Fibroblast of upper back skin (primary cell): ENCODE measurements at regions not wholly inside any gene's neighbourhood (a gene's known extent, or its start where the extent isn't known, plus 50 kb on each side); places are given as distances from the start of the nearest gene placed in this dataset.
"Not testable (repeated sequence)": the region's sequence is repeated elsewhere in the genome, so short reads cannot be mapped to it uniquely, and the experiment has no call there.

Source experiments
- DNase-seq: peaks from one replicate; pipeline ENCODE4 v3.0.0-alpha.2; 2013

DNA sequence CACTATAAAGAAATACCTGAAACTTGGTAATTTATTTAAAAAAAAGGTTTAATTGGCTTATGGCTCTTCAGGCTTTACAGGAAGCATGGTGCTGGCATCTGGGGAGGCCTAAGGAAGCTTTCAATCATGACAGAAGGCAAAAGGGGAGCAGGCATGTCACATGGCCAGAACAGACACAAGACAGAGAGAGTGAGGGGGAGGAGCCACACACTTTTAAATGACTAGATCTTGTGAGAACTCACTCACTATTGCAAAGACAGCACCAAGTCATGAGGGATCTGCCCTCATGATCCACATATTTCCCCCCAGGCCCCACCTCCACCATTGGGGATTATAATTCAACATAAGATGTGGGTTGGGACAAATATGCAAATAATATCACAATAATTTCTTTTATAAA, 355.6 kb downstream of the DAD1 start:
- DNase-seq: no peak

- no peak for DNase-seq
Measured at GRCh38 chr14:22232933-22233332, 356.1 kb downstream of the DAD1 start.

GRCh38 chr14:22232486-22232885, 356.5 kb downstream of the DAD1 start:
- DNase-seq: no peak

DNA sequence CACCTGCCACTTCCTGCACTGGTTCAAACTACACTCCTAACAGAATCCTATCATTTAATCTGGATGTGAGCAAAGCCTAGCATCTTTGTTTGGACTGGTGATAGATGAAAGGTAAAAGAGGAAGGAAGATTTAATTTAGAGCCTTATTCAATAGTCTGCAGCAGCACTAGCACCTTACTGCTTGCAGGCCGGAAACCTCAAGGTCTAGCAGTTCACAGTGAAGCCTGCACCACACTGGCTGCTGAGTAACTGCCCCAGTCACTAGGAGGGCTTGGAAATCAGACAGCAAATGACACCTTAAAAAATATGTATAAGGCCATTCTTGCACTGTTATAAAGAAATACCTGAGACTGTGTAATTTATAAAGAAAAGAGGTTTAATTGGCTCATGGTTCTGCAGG, 358.0 kb downstream of the DAD1 start:
- DNase-seq: no peak

DNA sequence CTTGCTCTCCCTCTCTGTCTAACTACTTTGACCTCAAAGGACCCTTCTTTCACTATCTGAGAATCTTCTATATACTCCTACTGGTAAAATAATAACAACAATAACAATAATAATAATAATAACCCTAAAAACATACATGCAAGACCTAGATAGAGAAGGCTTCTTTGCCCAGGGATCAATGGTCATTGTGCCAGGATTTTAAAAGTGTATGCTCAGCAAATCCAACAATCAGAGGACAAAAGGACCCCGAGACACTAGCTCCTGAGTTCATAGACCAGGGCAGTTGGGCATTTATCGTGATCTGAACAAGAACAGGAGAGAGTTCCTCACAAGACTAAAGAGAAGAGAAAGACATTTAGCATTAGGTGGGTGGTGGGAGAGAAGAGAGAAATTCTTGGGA, 358.5 kb downstream of the DAD1 start:
- DNase-seq: no peak

DNA sequence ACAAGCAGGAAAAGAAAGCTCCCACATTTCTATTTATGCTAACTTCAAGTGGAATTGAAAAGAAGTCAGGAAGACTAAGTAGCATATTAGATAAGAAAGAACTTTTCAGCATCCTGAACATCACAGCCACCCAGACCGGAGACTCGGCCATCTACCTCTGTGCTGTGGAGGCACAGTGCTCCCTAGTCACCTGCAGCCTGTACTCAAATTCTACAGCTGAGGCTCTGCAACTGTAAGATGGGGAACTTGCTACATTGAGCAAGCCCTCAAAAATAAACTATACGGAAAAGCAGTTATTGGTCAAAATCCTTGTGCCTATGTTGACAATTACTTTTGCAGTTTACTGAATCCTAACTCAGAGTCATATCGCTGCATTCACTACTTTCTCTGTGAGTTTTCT, 361.9 kb downstream of the DAD1 start:
- no peak for DNase-seq

- peak; percentile 64 for DNase-seq
Measured at GRCh38 chr14:22226381-22226780, 362.6 kb downstream of the DAD1 start.

- DNase-seq: peak; percentile 85
Measured at GRCh38 chr14:22225516-22226140, 363.4 kb downstream of the DAD1 start.

DNA sequence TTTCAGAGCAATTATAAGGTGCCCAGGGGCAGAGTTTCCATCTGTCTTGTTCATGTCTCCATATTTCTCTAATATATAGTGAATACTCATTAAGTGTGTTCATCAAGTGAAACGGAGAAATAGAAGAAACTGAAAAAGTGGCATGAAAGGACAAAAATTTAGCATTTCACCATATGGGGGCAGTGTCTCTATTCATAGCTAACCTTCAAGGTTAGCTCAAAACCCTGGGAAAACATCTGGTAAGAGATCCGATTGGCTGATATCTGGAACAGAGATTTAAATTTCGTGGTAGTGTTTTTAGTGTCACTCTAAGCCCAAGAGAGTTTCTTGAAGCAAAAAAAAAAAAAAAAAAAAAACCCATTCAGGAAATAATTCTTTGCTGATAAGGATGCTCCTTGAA, 367.5 kb downstream of the DAD1 start:
- DNase-seq: peak; percentile 45

GRCh38 chr14:22220427-22220826, 368.6 kb downstream of the DAD1 start:
- DNase-seq: peak; percentile 50

DNA sequence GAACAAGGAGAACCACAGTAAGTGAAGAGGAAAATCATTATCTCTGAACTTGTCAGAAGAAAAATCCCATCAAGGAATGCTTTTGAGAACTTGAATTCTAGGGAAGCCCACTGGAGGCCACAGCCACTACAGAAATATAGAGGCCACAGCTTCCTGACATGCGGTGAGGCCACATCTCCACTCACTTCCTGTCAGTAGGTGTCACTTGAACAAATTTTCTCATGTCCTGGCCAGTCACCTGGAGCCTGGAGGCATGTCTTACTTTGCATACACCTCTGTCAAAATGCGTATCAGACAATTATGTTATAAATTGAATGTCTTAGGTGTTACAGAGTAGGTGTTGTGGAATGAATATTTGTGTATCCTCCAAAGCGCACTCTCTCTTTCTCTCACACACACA, 370.3 kb downstream of the DAD1 start:
- no peak for DNase-seq

DNA sequence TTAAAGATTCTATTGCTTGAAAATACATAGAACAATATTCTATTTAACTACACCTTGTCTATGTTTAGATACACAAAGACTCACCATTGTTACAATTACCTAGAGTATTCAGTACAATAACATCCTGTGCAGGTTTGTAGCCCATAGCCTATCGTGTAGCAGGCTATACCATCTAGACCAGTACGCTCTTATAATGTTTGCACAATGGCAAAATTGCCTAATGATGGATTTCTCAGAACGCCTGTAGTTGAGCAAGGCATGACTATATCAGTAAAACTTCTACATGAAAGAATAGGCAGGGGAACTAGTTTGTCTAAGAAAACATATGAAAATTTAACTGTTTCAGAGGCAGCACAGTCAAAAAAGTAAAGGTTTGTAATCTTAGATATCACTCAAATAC, 375.9 kb downstream of the DAD1 start:
- peak; percentile 36 for DNase-seq

DNA sequence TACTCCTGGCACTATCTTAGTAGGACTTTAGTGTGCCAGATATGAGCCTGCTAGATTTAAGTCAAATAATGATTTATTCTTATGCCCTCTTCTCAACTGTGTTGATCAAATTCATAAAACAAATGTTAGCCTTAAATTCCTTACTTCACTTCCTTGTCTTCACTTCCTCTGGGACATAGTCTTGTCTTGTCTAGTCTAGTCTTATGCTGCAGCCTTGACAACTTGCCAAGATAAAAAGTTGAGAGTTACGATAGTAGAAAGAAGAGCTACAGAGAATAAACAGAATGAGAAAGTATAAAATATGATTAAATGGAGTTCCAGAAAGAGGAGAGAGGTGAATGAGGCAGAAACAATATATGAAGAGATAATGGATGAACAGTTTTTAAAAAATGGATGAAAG, 378.1 kb downstream of the DAD1 start:
- no peak for DNase-seq

- DNase-seq: no peak
Measured at GRCh38 chr14:22210026-22210425, 379.0 kb downstream of the DAD1 start.

GRCh38 chr14:22203036-22203435, 386.0 kb downstream of the DAD1 start:
- no peak for DNase-seq

- DNase-seq: no peak
Measured at GRCh38 chr14:22202313-22202712, 386.7 kb downstream of the DAD1 start.

GRCh38 chr14:22200977-22201605, 387.9 kb downstream of the DAD1 start:
- peak; percentile 71 for DNase-seq

GRCh38 chr14:22200131-22200530, 388.9 kb downstream of the DAD1 start:
- DNase-seq: not testable (repeated sequence)

DNA sequence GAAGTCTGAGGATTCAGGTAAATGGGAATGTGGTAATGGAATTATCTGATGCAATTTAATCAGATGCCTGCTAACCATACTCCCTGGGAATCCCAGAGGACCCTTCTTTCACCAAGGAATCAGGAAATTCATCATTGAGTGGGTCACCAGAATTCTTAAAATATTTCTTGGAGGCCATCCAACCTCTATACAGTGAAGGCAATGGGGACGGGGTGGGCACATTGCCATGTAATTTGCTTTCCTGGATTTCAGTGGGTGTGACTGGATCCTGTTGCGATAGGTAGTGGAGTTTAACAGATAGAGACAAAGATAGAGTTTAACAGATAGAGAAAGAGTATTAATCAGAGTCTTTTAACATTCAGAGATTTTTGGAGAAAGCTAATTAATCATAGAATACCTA, 394.4 kb downstream of the DAD1 start:
- DNase-seq: peak; percentile 91

- peak; percentile 84 for DNase-seq
Measured at GRCh38 chr14:22190411-22191191, 398.4 kb downstream of the DAD1 start.

DNA sequence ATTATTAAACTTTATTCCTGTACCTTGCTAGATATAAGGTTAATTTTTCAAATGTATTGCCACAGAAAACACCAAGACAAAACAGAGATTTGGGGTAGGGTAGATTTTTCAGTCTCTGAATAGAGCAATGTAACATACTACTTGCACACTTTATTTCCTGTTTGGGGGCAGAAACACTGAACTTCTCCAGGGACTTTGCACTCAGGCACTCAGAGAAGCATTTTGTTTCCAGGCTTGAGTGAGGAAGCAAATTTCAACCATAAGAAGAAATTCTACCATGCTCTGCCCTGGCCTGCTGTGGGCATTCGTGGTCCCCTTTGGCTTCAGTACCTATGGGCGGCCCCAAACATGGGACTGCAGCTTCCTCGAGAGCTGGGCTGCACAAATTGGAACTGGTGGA, 399.1 kb downstream of the DAD1 start:
- DNase-seq: no peak

DNA sequence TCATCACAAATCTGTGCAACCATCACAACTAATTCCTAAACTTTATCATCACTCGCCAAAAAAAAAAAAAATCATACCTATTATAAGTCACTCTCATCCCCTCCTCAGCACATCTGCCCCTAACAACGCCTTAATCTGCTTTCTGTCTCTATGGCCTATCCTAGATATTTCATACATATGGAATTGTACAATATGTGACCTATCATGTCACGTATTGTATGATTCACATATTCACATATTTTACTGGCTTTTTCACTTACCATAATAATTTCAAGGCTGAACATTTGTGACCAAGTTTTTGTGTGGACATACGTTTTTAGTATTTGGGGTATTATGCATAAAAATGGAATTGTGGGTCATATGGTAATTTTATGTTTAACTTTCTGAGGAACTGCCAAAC, 400.7 kb downstream of the DAD1 start:
- DNase-seq: peak; percentile 45

DNA sequence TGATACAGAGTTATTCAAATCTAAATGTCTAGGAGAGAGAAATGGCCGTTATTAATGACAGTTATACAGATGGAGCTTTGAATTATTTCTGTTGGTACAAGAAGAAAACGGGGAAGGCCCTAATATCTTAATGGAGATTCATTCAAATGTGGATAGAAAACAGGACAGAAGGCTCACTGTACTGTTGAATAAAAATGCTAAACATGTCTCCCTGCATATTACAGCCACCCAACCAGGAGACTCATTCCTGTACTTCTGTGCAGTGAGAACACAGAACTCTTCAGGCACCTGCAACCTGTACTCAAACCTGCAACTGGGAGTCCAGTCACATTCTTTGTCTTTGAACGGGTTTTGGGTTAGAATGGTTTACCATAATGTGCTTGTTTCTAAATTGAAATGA, 403.2 kb downstream of the DAD1 start:
- DNase-seq: no peak

DNA sequence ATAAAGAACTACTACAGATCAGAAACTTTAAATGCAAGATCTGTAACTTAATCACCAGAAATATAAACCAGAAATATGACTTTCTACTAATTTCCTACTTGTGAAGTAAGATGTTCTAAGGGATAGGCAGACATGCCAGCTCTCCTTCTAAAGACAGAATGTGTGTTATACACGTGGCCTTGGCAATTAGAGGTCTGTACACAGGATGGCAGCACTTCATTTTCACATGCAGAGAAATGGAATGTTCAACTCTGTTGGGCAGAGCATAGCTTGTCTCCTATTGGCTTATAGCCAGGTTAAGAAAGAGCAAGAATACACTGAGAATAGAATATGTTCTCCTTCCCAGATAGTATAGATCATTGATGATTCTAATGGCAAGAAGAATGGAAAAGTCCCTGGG, 403.8 kb downstream of the DAD1 start:
- peak; percentile 37 for DNase-seq
